HG03342 (cell line): ENCODE measurements at regions not wholly inside any gene's neighbourhood (a gene's known extent, or its start where the extent isn't known, plus 50 kb on each side); places are given as distances from the start of the nearest gene placed in this dataset.
"Not testable (repeated sequence)": the region's sequence is repeated elsewhere in the genome, so short reads cannot be mapped to it uniquely, and the experiment has no call there.

Experiments used
- ATAC-seq: cut with Tn5 transposase; IDR thresholded peaks from one replicate; pipeline ENCODE4 v1.9.1; 2021; ENCODE audit warnings: mild to moderate bottlenecking, moderate library complexity; ENCODE audit not compliant: unreplicated experiment

DNA sequence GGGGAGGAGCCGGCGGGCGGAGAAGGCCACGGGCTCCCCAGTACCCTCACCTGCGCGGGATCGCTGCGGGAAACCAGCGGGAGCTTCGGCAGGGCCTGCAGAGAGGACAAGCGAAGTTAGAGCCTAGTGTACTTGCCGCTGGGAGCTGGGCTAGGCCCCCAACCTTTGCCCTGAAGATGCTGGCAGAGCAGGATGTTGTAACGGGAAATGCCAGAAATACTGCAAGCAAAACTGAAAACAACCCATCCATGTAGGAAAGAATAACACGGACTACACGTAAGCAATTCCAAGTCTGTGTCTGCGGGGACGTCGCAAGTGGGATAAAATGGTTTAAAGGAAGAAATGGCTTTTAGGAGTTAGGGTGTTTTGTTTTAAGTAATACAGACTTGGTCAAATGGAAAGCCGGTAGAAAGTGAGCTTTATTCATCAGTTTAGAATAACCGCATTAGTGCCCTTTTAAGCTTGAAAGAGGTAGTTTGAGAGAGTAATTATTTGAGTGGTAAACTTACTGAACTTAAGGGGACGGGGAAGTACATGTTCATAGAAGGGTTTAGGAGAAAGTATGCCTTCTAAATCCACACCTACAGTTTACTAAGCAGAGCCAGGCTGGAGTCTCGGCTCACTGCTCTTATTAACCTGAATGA, 121.3 kb upstream of the NIPA1 start:
- ATAC-seq = not testable (repeated sequence)

DNA sequence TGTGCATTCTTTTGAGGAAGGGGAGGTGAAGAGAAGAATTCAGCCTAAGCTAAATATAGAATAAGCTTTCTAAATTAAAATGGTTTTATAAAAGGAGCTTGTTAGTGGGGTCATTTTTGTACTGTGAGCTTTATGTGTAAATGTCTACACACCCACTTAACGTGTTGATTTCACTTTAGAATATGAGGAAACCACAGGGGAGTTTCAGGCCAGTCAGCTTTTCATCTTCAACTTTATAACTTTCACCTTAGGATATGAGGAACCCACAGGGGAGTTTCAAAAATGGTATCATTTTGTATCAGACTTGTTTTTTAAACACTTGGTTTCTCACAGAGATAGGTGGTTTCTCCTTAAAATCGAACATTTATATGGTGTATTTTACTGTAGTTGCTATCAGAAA, 120.7 kb upstream of the NIPA1 start:
- not testable (repeated sequence) for ATAC-seq

DNA sequence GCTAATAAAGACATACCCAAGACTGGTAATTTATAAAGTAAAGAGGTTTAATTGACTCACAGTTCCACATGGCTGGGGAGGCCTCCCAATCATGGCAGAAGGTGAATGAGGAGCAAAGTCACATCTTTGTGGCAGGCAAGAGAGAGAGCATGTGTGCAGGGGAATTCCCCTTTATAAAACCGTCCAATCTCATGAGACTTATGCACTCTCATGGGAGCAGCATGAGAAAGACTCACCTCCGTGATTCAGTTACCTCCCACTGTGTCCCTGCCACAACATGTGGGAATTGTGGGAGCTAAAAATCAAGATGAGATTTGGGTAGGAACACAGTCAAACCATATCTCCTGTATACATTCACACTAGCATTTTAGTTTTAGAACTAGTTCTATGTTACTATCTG, 101.7 kb upstream of the NIPA1 start:
- ATAC-seq = not testable (repeated sequence)

GRCh38 chr15:22699881-22700280, 86.6 kb upstream of the NIPA1 start:
- not testable (repeated sequence) for ATAC-seq

GRCh38 chr15:22710831-22711341, 75.6 kb upstream of the NIPA1 start:
- ATAC-seq = not testable (repeated sequence)

DNA sequence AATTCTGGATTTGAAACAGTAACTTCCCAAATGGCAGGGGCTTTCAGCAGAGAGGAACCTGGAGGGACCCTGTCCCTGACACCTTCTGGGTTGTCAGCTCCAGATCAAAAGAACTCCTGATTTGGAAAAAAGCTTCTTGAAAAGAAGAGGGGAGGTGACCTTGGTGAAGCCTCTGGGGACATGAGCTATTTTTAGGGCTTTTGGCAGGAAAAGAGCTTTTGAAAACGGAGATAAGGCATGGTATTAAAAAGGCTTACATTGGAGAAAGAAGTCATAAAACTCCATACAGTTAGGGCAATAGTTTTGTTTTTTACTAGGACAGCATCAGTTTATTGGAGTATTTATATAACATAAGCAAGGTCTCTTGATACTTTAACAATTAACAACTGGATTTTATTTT, 72.5 kb upstream of the NIPA1 start:
- not testable (repeated sequence) for ATAC-seq

GRCh38 chr15:22714358-22715132, 71.9 kb upstream of the NIPA1 start:
- not testable (repeated sequence) for ATAC-seq

DNA sequence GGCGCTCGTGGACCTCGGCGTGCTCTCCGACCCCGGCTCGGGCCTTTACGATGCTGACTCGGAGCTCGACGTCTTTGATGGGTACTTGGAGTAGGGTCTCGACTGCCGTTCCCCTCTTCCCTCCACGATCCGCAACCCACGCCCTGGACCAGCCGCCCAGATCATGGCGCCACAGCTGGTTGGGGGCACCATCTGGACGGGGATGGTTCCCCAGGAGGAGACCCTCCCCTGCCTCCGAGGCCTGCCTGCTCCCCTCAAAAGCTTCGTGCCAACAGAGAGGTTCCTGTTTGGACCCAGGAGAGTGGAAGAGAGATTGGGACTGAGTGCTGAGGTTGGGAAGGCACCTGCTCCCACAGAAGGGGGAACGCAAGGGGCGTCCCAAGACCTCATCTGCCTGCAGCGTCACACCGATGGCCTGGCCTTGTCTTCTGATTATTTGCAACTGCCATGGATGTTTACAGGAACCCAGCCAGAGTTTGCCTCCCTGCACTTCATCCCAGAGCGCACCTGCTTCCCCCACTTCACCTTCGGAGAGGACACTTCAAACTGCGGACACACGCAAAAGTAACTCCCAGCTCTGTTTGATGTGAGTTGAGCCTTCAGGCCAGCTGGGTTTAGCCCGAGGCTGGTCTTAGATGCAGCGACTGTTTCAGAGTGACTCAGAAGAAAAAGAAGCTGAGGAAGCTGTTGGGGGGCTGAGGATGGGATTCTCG, 71.2 kb upstream of the NIPA1 start:
- not testable (repeated sequence) for ATAC-seq

GRCh38 chr15:22719980-22720379, 66.5 kb upstream of the NIPA1 start:
- ATAC-seq = not testable (repeated sequence)

- not testable (repeated sequence) for ATAC-seq
Measured at GRCh38 chr15:22726104-22726503, 60.3 kb upstream of the NIPA1 start.

GRCh38 chr15:22735067-22735466, 51.4 kb upstream of the NIPA1 start:
- not testable (repeated sequence) for ATAC-seq

GRCh38 chr15:22735781-22736180, 50.7 kb upstream of the NIPA1 start:
- ATAC-seq = no peak

GRCh38 chr15:22736200-22736599, 50.2 kb upstream of the NIPA1 start:
- not testable (repeated sequence) for ATAC-seq
